ENCODE measurements at regions not wholly inside any gene's neighbourhood (a gene's known extent, or its start where the extent isn't known, plus 50 kb on each side); places are given as distances from the start of the nearest gene placed in this dataset.

- no peak for TF ChIP-seq CTCF (IDR thresholded peaks at IDR 0.05)
- no peak for TF ChIP-seq POLR2A (IDR thresholded peaks at IDR 0.05)
- TF ChIP-seq EP300 (IDR thresholded peaks at IDR 0.05) = no peak
These were observed 78.9 kb upstream of the PAPPA start for GRCh38 chr9:116074658-116075057.
